ENCODE measurements at regions not wholly inside any gene's neighbourhood (a gene's known extent, or its start where the extent isn't known, plus 50 kb on each side); places are given as distances from the start of the nearest gene placed in this dataset.

GRCh38 chr7:412313-412710, 107.3 kb downstream of the PDGFA start:
- no peak overlapping the region for H2AFZ ChIP-seq (ENCODE audit: low read depth, low read length, poor library complexity, severe bottlenecking)
- H3K9ac ChIP-seq (ENCODE audit: low read length) = no peak overlapping the region
- BruUV-seq (replicated peaks) = no TSS peak
- ChIA-PET CTCF (no interaction called here), POLR2A (no interaction called here), RAD21 (ENCODE audit: low non-redundant PET in 1 of 2, low total read pairs in 2 of 2, uncharacterized antibody in 2 of 2, unreplicated experiment in 2 of 2) (no interaction called here)
- no peak for DNase-seq (ENCODE audit: low read depth, low spot score)
- H3K4me3 ChIP-seq (replicated peaks in 1 of 2; ENCODE audit: low read depth in 1 of 2, low read length in 2 of 2) = no peak overlapping the region
- H3K9me2 ChIP-seq (ENCODE audit: insufficient read depth) = no peaks in the 10 kb centered on the region
- no peak overlapping the region for H3K4me2 ChIP-seq (ENCODE audit: low read length)
- H3K27me3 ChIP-seq (ENCODE audit: insufficient read depth, low read length) = peaks cover under 1% of the 10 kb centered on the region; the same call in 1 of the 2 replicates
- no peaks in the 10 kb centered on the region for H3K4me1 ChIP-seq (ENCODE audit: control insufficient read depth in 1 of 2, insufficient read depth in 2 of 2, low read length in 2 of 2)
- H3K79me2 ChIP-seq (ENCODE audit: insufficient read depth, low read length) = no peaks in the 10 kb centered on the region
- no peak for TF ChIP-seq TCF7L2 (IDR thresholded peaks at IDR 0.05; ENCODE audit: borderline replicate concordance, extremely low read depth, insufficient read depth, insufficient read length)
- TF ChIP-seq CBX3 (IDR thresholded peaks at IDR 0.05; ENCODE audit: low read depth) = no peak
- no peak for TF ChIP-seq FOSL1 (IDR thresholded peaks at IDR 0.05; ENCODE audit: low read depth)
- ATAC-seq = no peak
- H3K27ac ChIP-seq (ENCODE audit: low read depth, low read length) = no peak overlapping the region
- intact Hi-C loops (cut with micrococcal nuclease) = no loop called here
- no peaks in the 10 kb centered on the region; a peak in 1 of 4 replicates for H3K9me3 ChIP-seq (ENCODE audit: control insufficient read depth in 1 of 2, insufficient read depth in 1 of 2, low read depth in 1 of 2, low read length in 2 of 2)
- no peaks in the 10 kb centered on the region for H4K20me1 ChIP-seq (ENCODE audit: insufficient read depth)
- no peaks in the 10 kb centered on the region for H3K36me3 ChIP-seq (ENCODE audit: control insufficient read depth in 1 of 2, insufficient read depth in 2 of 2, low read length in 2 of 2)

GRCh38 chr7:414681-415560, 104.7 kb downstream of the PDGFA start:
- CTCF ChIA-PET = no interaction called here
- DNase-seq (ENCODE audit: low read depth, low spot score) (no peak), ATAC-seq (no peak)
- TF ChIP-seq CBX3 (IDR thresholded peaks at IDR 0.05; ENCODE audit: low read depth) = no peak
- no TSS peak for BruUV-seq (replicated peaks)
- Histone ChIP-seq H3K9me3 (ENCODE audit: control insufficient read depth in 1 of 2, insufficient read depth in 1 of 2, low read depth in 1 of 2, low read length in 2 of 2) (peaks cover 0 to 8% of the 10 kb centered on the region in 2 experiments; a peak in 2 of 4 replicates), H3K9ac (ENCODE audit: low read length) (no peak overlapping the region), H2AFZ (ENCODE audit: low read depth, low read length, poor library complexity, severe bottlenecking) (no peak overlapping the region), H3K36me3 (ENCODE audit: control insufficient read depth in 1 of 2, insufficient read depth in 2 of 2, low read length in 2 of 2) (no peaks in the 10 kb centered on the region), H3K4me3 (replicated peaks in 1 of 2; ENCODE audit: low read depth in 1 of 2, low read length in 2 of 2) (no peak overlapping the region), H3K4me2 (ENCODE audit: low read length) (no peak overlapping the region), H3K9me2 (ENCODE audit: insufficient read depth) (no peaks in the 10 kb centered on the region), H3K27ac (ENCODE audit: low read depth, low read length) (no peak overlapping the region), H3K4me1 (ENCODE audit: control insufficient read depth in 1 of 2, insufficient read depth in 2 of 2, low read length in 2 of 2) (no peaks in the 10 kb centered on the region), H3K79me2 (ENCODE audit: insufficient read depth, low read length) (no peaks in the 10 kb centered on the region), H3K27me3 (ENCODE audit: insufficient read depth, low read length) (no peaks in the 10 kb centered on the region), H4K20me1 (ENCODE audit: insufficient read depth) (no peaks in the 10 kb centered on the region)
- intact Hi-C loops (cut with micrococcal nuclease) = no loop called here
- RAD21 ChIA-PET (ENCODE audit: low non-redundant PET in 1 of 2, low total read pairs in 2 of 2, uncharacterized antibody in 2 of 2, unreplicated experiment in 2 of 2) = no interaction called here
- POLR2A ChIA-PET = no interaction called here
